Stimulated activated CD4-positive, alpha-beta T cell treated with anti-CD3 and anti-CD28 coated beads, Interleukin-4, amount 100 ng/mL, for 1 hour (primary cell): ENCODE measurements at regions not wholly inside any gene's neighbourhood (a gene's known extent, or its start where the extent isn't known, plus 50 kb on each side); places are given as distances from the start of the nearest gene placed in this dataset.

Experiments
- DNase-seq: peaks from one replicate; pipeline ENCODE4 v3.0.0-alpha.2; 2020

DNA sequence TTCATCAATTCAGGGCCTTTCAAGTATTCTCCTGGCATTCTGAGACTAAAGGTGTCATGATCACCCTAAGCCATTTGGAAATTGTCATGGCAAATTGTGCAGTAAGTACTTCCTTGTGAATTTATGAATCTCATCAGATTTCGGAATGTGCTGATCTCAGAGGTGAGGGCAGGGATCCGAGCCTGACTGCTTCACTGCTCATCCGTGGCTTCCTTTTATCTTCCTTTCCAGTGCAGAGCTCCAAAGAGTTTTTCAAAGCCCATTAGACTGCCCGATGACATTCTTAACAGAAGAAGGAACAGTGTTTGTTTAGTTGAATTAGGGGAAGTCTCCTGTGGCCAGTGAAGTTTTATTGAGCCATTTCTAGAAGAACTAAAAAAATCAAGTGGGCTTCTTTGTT lies 182.8 kb upstream of the GDNF start:
- DNase-seq: no peak

DNA sequence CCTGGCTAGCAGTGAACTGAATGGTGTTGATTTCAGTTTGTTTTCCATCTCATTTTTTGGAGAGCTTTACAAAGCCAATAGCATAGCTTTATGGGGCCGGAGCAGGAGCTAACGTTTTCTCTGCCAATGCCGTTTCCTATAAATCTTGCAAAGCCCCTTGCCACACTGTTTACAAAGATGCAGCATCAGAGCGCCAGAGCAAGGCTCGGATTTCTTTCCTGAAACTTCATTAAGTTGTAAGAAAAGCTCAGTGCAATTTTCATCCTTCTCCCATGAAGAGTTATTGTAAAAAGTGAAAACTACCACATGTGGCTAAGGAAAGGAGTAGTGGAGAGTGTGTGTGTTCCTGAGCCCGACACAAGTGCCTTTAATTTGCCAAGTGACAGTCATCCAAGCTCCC lies 178.2 kb upstream of the GDNF start:
- no peak for DNase-seq

DNA sequence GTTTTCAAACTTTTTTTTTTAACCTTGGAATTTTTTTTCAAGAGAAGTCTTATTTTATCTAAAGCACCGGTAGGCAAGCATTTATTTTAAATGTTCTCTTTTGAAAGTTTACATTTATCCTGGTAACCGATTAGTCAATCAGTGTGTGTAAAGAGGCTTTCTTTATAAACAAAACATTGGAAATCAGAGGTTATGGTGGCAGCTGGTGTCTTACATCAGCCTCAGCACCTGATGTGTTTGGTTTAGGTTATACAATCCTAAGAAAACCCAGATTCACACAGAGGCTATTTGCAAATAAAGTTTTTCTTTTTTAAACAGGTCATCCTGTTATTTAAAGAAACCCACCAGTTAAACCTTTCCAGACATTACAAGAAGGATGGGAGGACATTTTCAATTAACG lies 173.3 kb upstream of the GDNF start:
- DNase-seq: no peak

DNA sequence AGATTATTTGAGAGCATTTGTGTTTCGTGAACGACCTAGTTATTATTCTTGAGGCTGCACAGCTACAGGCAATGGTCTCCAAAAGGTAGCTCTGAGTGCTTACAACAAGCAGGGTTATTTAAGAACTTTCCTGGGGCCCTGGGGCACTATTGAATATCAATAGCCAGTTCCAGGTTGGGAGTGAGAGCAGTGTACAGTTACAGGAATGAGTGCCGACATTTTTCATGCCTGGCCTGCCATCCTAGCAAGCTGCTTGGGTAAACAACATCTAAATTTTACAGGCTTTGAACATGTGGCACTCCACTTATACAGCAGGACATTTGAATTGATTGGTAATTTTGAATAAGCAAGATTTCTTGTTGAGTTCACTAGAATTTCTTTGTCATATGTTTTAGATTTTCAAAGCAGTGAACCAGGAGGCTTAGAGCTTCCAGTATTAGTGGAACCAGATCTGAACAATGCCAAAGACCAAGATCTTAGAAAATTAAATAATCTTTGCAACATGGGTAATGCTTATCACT lies 171.9 kb upstream of the GDNF start:
- DNase-seq: no peak

DNA sequence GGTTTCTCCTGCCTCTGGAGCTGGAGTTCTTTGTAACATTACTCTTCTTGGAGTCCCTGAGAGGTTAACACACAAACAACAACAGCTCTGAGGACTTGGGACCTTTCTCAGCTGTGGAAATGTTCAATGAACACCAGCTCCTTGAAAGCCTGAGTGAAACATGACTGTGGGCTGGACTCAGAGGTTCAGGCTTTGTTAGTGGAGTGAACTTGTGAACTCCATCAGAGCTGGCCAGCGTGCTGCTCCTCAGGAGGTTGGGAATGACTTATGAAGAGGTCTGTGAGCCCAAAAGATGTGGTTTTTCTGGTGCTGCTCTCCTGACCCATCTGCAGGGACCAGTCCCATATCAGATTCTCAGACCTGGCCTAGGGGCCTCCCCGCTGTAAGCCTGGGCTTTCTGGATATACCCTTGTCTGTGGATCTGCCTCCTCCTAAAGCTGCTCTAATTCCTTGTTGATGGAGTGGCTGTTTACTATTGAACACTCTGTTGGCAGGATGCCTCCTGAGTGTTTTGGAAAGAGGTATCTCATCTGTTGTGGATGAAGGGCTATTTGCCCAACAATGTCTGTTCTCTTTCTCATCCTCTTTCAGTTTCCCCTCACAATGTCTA lies 170.0 kb upstream of the GDNF start:
- no peak for DNase-seq

DNA sequence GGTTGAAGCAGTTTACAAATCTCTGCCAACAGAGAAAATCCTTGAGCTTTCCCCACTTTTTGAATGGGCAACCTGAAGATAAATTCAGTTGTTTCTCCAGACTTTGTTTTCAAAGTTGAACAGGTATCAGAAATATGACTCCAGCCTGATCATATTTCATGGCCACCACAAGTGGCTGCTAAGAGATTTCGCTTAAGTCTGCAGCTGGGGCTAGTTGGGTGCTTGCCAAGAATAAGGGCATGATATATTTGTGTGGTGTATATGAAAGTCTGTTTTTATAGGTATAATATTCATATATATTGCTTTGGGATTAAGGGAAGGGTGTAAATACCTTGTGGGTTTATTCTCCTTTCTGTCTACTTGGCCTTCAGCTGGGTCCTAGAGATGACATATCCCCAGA lies 168.4 kb upstream of the GDNF start:
- DNase-seq: no peak

DNA sequence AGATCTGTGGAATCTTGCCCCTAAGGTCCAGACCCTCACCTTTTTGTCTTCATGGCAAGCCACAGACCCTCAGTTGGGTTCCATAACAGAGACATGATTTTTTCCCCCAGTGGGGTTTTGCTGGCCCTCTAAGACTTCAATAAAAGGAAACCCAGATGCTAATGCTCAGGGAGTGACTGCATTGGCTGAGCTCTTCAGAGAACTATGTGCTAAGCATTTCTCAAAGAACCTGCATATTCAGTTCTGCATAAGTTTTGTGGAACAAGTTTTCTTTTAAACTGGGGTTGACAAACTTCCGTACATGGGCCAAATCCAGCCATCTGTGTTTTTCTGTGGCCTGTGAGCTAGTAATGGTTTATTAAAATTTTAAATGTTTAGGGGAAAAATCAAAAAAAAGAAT lies 159.8 kb upstream of the GDNF start:
- no peak for DNase-seq

DNA sequence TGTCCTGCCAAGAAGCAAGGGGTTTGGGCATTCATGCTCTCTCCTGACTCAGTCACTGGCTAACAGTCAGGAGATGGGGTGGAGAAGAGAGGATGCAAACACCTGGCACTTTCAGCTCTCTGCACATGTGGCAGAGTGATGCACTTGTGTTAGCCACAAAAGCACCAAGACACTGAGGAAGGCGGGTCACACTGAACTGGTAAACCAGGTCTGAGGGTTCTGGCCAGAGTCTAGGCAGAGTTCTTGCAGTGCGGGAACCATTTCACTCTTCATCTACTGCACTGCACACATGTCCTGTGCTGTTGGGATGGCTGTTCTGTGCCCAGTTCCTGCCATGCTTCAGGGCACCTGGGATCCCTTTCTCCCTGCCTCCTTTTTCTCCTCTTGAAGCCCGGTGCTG lies 157.1 kb upstream of the GDNF start:
- DNase-seq: no peak

DNA sequence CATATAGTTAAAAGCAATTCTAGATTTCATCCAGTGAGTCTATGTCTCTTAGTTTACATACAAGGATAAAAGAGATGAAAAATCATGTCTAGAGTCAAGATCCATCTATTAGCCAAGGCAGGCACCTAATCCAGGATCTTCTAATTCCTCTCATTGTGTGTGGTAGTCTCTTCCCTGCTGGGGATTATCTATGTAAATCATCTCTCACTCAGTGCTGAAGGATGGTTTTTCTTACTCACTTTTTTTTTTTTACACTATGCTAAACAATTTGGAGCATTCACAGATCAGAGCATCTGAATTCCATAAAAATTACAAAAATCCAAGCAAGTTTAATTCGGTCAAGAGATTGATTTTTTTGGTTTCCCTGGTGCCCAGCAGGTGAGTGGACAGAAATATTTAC lies 154.9 kb upstream of the GDNF start:
- DNase-seq: no peak

DNA sequence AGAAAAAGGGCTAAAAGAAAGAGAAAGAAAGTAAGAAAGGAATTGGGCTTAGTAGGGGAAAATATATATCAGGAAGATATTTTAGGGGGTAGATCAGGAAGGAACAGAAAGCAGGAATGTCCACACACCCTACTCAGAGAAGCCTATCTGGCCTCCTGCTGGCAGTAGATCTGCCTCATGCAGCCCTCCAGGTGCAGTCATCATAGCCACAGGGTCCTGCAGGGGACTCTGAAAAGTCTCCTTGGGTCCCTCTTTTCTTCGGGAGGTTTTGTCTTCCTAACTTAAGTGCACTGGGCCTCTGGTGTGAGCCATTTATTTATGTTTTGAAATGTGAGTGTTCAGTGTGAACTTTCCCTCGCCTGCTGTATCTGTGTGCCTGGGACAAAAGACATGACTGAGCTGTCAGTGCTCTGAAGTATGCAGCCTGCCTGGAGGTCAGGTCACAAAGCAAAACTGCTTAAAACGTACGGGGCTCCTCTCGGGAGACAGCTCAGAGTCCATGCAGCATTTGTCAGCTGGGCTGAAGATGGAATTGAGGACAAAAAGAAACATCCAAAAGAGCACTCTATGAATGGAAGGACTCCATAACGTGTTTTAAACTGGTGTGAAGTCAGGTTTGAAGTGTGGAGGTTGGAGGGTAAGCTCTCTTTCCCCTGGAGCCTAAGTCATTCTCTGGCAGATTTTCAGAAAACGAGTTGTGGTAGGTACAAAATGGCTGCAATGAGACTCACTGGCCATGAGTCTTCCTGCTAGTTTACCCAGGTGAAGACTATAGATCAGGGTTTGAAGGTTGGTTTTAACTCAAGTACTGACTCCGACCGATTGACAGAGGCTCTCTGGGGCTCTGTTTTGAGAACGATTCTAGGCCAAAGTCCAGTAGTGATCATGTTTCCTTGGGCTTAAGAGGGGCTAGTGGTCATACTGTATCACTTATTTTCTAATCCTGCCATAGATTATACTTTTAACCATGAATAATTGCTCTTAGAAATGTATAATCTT lies 151.8 kb upstream of the GDNF start:
- no peak for DNase-seq

DNA sequence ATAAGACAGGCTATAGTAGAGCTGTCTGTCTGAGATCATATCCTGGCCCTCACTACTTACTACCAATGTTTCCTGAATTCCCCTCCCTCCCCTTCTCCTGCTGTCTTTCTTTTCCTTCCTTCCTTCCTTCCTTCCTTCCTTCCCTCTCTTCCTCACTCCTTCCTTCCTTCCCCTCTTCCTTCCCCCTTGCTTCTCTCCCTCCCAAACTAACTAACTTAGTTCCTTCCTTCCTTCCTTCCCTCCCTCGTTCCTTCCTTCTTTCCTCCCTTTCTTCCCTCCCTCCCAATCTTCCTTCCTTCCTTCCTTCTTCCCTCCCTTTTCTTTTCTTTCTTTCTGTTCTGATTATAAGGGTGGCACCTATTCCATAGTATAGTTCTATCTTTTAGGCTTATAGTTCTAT lies 150.0 kb upstream of the GDNF start:
- no peak for DNase-seq

DNA sequence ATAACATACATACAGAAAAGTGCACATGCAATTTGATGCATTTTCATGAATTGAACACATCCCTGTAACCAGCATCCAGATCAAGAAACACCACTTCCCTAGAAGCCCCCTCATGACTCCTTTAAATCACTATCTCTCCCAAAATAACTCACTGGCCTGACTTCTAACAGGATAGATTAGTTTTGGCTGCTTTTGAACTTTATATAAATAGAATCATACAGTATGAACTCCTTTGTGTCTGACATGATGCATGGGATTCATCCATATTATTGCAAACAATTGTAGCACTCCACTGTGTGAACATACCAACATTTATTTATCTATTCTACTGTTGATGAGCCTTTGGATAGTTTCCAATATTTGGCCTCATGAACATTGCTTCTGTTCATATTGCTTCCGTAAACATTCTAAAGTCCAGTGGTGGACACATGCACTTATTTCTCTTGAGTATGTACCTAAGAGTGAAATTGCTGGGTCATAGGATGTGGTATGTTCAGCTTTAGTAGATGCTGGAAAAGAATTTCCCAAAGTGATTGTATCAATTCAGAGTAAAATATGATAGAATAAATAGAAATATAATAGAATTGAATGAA lies 148.7 kb upstream of the GDNF start:
- no peak for DNase-seq

DNA sequence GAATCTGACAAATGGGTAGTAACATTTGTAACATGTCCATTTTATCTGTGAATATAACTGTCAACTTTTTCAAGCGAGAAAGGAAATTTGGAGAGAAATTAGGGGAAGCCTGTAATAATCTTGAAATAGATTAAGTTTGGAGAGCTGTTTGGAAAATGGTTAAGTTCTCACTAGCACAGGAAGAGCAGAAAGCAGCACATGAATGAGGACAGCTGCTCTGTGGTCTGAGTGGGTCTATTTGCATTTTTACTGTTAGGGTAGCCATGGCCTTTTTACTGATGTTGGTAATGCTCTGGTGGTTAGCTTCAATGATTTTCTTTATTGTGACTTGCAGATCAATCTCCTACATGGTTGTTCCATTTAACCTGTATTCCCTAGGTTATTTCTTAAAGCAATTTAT lies 144.5 kb upstream of the GDNF start:
- no peak for DNase-seq

DNA sequence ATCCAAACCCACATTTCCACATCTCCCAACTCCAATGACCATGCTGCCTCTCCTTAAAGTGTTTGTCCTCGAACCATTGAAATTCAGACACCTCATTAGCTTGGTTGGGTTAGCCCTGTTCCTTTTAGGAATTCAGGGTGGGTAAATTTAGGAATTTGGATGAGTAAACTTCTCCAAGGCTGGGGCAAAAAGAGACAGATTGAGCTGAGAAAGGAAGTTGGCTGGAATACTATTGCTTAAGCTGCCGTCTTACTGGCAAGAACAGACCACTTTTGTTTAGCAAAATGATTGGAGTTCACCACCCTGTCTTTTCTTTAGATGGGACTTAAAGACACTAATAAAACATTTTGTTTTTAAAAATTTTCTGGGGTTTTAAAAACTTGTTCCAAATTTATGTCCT lies 143.6 kb upstream of the GDNF start:
- DNase-seq: no peak

DNA sequence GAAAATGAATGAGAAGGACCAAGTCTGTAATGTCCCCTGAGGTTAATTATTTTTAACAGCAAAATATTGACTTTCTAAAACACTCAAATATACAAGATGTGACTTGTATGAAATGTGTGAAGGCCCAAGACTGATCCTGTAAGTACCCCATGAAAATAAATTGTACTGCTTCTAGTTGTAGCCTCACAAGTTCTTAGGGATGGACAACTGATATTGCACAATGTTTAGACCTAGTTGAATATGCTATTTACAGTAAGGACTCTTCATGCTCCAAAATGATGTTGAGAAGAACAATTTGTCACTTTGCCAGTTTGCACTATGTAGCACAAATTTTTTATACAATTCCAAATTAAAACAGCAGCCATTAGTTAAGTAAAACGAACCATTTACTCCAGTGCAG lies 139.7 kb upstream of the GDNF start:
- no peak for DNase-seq

DNA sequence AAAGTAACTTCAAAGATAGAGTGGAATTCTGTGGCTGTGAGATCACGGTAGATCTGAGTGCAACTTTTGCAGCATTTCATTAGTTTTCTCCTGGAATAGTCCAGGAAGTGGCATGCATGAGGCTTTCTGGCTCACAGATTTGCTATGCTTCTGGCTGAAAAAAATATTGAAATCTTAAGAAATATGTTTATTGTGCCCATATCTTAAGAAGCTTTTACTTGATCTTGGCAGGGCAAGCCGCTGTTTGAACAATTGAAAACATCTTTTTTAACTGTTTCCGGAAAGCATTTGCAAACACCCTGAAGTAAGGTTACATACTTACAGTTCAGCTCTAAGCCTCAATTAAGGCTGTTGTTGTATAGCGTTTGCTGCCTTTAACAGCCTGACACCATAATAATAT lies 135.7 kb upstream of the GDNF start:
- no peak for DNase-seq

DNA sequence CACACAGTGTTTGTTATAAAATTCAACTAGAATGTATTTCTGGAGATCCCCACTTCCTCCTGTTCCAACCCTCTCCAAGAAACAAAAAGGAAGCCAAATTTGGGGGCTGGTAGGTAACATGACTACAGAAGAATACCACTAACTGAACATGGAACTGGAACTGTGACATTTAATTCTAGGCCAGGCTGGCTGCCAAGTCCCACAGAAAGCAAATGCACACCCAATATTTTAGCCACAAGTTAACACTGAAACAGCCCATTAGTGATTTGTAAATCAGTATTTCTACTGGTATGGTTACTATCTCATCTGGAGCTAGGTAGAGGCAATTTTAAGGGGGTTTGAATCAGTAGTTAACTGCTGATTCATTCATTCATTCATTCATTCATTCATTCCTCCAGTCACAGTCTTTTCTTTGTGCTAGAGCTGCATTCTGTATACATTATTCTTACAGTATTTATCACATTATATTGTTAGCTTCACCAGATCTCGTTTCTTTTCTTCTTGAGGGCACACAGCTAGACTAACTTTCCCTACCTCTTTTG lies 131.7 kb upstream of the GDNF start:
- DNase-seq: no peak

DNA sequence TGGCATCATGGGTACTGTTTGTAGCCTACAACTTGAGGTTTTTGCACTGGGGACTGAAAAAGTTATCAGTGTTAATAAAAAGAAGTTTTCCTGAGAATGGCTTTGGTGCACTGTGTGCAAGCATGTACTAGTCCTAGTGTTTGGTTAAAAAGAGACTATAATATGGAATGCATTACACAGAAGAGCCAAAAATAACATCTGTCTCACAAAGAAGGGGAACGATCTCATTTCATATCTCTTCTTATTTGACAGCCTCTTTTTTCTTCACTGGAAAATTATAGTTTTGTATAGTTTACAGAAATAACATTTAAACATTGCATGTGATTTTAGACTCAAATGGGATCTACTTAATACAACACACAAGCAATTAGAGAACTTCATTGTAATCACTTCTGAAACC lies 127.0 kb upstream of the GDNF start:
- DNase-seq: no peak

DNA sequence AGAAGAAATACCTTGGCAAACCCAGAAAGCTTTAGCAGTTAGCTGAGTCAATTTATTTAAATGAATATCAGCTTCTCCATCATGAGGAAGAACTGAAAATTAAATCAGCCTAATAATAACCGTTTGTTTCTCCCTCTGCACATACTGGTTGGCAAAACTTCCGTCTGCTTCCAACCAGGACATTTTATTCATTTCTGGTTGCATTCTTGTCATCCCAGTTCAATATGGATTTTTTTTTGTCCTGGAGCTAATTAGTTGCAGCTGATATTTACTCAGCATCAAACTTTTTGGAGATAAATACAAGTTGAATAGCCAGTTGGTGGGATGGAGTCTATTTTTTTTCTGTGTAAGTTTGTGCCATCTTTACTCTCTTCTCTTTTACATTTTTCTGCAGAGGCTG lies 126.5 kb upstream of the GDNF start:
- no peak for DNase-seq

DNA sequence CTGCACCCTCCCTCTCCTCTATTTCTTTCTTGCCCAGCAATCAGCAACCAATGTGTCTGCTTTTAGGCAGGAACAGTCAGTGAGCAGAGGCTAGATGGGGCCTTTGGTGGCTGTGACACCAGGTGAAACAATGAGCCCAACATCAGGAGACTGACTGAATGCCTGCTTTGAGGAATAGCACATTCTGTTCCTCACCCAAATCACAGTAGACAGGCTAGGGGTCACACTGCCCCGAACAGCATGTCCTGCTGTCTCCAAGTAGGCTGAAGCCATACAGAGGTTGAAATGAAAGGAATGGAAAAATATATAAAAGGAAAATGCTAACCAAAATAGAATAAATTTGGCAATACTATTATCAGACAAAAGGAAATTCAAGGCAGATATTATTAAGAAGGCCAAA lies 122.5 kb upstream of the GDNF start:
- DNase-seq: no peak

DNA sequence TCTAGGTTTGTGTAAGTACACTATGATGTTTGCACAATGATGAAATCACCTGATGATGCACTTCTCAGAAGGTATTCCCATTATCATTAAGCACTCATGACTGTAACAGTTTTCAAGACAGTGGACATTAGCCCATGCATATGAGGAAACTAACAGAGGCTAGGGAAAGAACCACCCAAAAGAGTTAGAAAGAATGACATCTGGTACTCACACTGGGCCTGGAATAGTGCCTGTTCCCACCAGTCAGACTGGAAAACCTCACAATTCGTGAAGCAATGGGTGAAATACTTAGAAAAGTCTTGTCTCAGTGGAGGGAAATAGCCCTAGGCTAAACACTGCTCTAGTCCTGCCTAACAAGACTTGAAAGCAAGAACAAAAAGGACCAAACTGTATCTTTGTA lies 117.4 kb upstream of the GDNF start:
- no peak for DNase-seq

DNA sequence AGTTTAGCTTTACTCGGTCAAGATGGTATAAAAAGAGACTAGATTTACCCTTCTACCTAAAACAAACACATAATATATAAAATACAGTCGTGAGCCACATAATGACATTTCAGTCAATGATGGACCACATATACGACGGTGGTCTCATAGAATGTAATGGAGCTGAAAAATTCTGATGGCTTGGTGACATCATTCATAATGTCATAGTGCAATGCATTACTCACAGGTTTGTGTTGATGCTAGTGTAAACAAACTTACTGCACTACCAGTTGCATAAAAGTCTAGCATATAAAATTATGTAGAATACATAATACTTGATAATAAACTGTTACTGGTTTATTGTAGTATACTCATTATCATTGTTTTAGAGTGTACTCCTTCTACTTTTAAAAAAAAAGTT lies 115.9 kb upstream of the GDNF start:
- no peak for DNase-seq

DNA sequence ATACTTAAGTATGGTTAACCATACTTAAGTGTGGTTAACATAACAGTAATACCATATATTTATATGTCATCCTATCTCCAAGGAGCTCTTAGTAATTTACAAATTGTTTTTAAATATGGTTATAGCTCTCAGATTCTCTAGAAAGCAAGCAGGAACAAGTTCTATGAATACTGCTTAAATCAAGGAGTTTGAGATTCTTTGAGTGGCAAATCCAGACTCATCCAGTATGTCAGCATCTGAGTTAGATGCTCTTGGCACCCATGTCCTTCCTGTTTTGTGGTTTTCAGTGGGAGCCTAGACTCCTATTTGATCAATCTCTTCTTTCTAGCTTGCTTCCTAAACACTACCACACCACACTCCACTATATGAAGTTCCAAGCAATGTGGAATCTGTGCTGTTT lies 114.7 kb upstream of the GDNF start:
- no peak for DNase-seq
